DOHH2 (cell line): ENCODE measurements at regions not wholly inside any gene's neighbourhood (a gene's known extent, or its start where the extent isn't known, plus 50 kb on each side); places are given as distances from the start of the nearest gene placed in this dataset.

Source experiments
- H3F3A ChIP-seq: fragments of 200-600 bp; sonication (generic), shearing (Covaris generic); 2 replicates; pipeline ENCODE4 v1.6.0; 2016; ENCODE audit warnings: antibody characterized with exemption, mild to moderate bottlenecking; ENCODE audit not compliant: control insufficient read depth, insufficient read depth
- H3K27ac ChIP-seq: fragments of 200-600 bp; sonication (generic); 2 replicates; pipeline ENCODE4 v1.5.1; 2014; ENCODE audit warnings: low read depth, mild to moderate bottlenecking, low read length, moderate library complexity
- H3K27me3 ChIP-seq: fragments of 200-600 bp; sonication (generic); 2 replicates; pipeline ENCODE4 v1.6.1; 2014; ENCODE audit warnings: mild to moderate bottlenecking, low read length, mixed read lengths; ENCODE audit not compliant: control insufficient read depth
- H3K36me3 ChIP-seq: fragments of 200-600 bp; sonication (generic); 2 replicates; pipeline ENCODE4 v1.6.1; 2014; ENCODE audit warnings: mild to moderate bottlenecking, low read length, moderate library complexity, mixed read lengths; ENCODE audit not compliant: control insufficient read depth
- H3K4me1 ChIP-seq: fragments of 200-600 bp; sonication (generic); 2 replicates; pipeline ENCODE4 v1.6.1; 2014; ENCODE audit warnings: mild to moderate bottlenecking, low read length, mixed read lengths; ENCODE audit not compliant: control insufficient read depth
- H3K4me2 ChIP-seq: fragments of 200-600 bp; sonication (generic); 2 replicates; pipeline ENCODE4 v1.6.0; 2014; ENCODE audit warnings: mild to moderate bottlenecking, low read length, moderate library complexity
- H3K4me3 ChIP-seq: fragments of 200-600 bp; sonication (generic); 2 replicates; pipeline ENCODE4 v1.5.1; 2014; ENCODE audit warnings: mild to moderate bottlenecking, low read length, mixed read lengths
- H3K79me2 ChIP-seq: fragments of 200-600 bp; sonication (generic); 2 replicates; pipeline ENCODE4 v1.6.1; 2014; ENCODE audit warnings: mild to moderate bottlenecking, low read length, mixed read lengths; ENCODE audit not compliant: control insufficient read depth
- H3K9me2 ChIP-seq: fragments of 200-600 bp; sonication (generic); replicated peaks from 2 replicates; pipeline ENCODE4 v1.6.1; 2014; ENCODE audit warnings: mild to moderate bottlenecking, low read length, mixed read lengths; ENCODE audit not compliant: control insufficient read depth
- H3K9me3 ChIP-seq: fragments of 200-600 bp; sonication (generic); 2 replicates; pipeline ENCODE4 v1.6.1; 2014; ENCODE audit warnings: antibody characterized with exemption, low read length, mixed read lengths; ENCODE audit not compliant: control insufficient read depth, insufficient read depth
- H4K20me1 ChIP-seq: fragments of 200-600 bp; sonication (generic); 2 replicates; pipeline ENCODE4 v1.6.0; 2014; ENCODE audit warnings: low read depth, mild to moderate bottlenecking, antibody characterized with exemption, low read length, moderate library complexity; ENCODE audit not compliant: control insufficient read depth, insufficient read depth
- CTCF ChIP-seq: fragments of 200-600 bp; sonication (generic); IDR thresholded peaks from one replicate; pipeline ENCODE4 v1.5.1; 2014; ENCODE audit warnings: antibody characterized with exemption, mild to moderate bottlenecking, low read depth, low read length; ENCODE audit not compliant: poor library complexity, severe bottlenecking
- EZH2phosphoT487 ChIP-seq: fragments of 200-600 bp; sonication (generic); IDR thresholded peaks from 2 replicates; pipeline ENCODE4 v1.6.1; 2017; ENCODE audit warnings: borderline replicate concordance, mild to moderate bottlenecking, antibody characterized with exemption, low read length, moderate library complexity, mixed read lengths

- TF ChIP-seq CTCF (no peak), EZH2phosphoT487 (no peak)
- Histone ChIP-seq H3K36me3 (no peaks in the 10 kb centered on the region), H3K27ac (no peak overlapping the region), H3K9me2 (no peaks in the 10 kb centered on the region), H3K4me1 (no peaks in the 10 kb centered on the region), H4K20me1 (no peaks in the 10 kb centered on the region), H3K4me3 (no peak overlapping the region), H3F3A (no peaks in the 10 kb centered on the region), H3K4me2 (no peak overlapping the region), H3K9me3 (no peaks in the 10 kb centered on the region), H3K79me2 (no peaks in the 10 kb centered on the region), H3K27me3 (no peaks in the 10 kb centered on the region)
Measured at GRCh38 chr17:70422862-70423261, 253.5 kb downstream of the KCNJ2 start.

GRCh38 chr17:70423562-70423961 lies 254.2 kb downstream of the KCNJ2 start:
- H3F3A ChIP-seq, result no peaks in the 10 kb centered on the region
- no peaks in the 10 kb centered on the region for H3K27me3 ChIP-seq
- no peaks in the 10 kb centered on the region for H3K9me3 ChIP-seq
- no peak overlapping the region for H3K4me3 ChIP-seq
- no peaks in the 10 kb centered on the region for H3K9me2 ChIP-seq
- no peak overlapping the region for H3K4me2 ChIP-seq
- TF ChIP-seq EZH2phosphoT487, result no peak
- no peak for TF ChIP-seq CTCF
- H3K79me2 ChIP-seq, result no peaks in the 10 kb centered on the region
- no peaks in the 10 kb centered on the region for H3K36me3 ChIP-seq
- no peaks in the 10 kb centered on the region for H3K4me1 ChIP-seq
- no peaks in the 10 kb centered on the region for H4K20me1 ChIP-seq
- H3K27ac ChIP-seq, result no peak overlapping the region

- Histone ChIP-seq H3K27me3 (no peaks in the 10 kb centered on the region), H3K4me3 (no peak overlapping the region), H3K4me2 (no peak overlapping the region), H3K9me3 (no peaks in the 10 kb centered on the region), H3K27ac (no peak overlapping the region), H3F3A (no peaks in the 10 kb centered on the region), H3K79me2 (no peaks in the 10 kb centered on the region), H4K20me1 (no peaks in the 10 kb centered on the region), H3K36me3 (no peaks in the 10 kb centered on the region), H3K9me2 (no peaks in the 10 kb centered on the region), H3K4me1 (no peaks in the 10 kb centered on the region)
- TF ChIP-seq CTCF, result no peak
- TF ChIP-seq EZH2phosphoT487, result no peak
Measured at GRCh38 chr17:70426752-70427151, 257.4 kb downstream of the KCNJ2 start.
